GM19099 (cell line): ENCODE measurements at regions not wholly inside any gene's neighbourhood (a gene's known extent, or its start where the extent isn't known, plus 50 kb on each side); places are given as distances from the start of the nearest gene placed in this dataset.

Experiments used
- POLR2A ChIP-seq: IDR thresholded peaks from 3 replicates; pipeline ENCODE4 v1.6.1; 2011; ENCODE audit warnings: low read depth; ENCODE audit not compliant: insufficient read length; ENCODE audit errors: extremely low read depth

- TF ChIP-seq POLR2A, result no peak
Observed at GRCh38 chr3:56923526-56924224, 121.9 kb upstream of the ARHGEF3 start.

GRCh38 chr3:56921573-56922453 is 120.1 kb upstream of the ARHGEF3 start:
- TF ChIP-seq POLR2A, result no peak

- TF ChIP-seq POLR2A, result no peak
Observed at GRCh38 chr3:56919797-56920195, 118.0 kb upstream of the ARHGEF3 start.

GRCh38 chr3:56919137-56919796 is 117.5 kb upstream of the ARHGEF3 start:
- no peak for TF ChIP-seq POLR2A

- TF ChIP-seq POLR2A, result no peak
Observed at GRCh38 chr3:56918111-56918568, 116.4 kb upstream of the ARHGEF3 start.

- TF ChIP-seq POLR2A, result no peak
Observed at GRCh38 chr3:56917361-56918110, 115.8 kb upstream of the ARHGEF3 start.

GRCh38 chr3:56916716-56917360 is 115.1 kb upstream of the ARHGEF3 start:
- TF ChIP-seq POLR2A, result peak; percentile 15

- peak; percentile 60 for TF ChIP-seq POLR2A
Observed at GRCh38 chr3:56915966-56916586, 114.3 kb upstream of the ARHGEF3 start.

- no peak for TF ChIP-seq POLR2A
Observed at GRCh38 chr3:56914646-56915045, 112.9 kb upstream of the ARHGEF3 start.

GRCh38 chr3:56911363-56911762 is 109.6 kb upstream of the ARHGEF3 start:
- TF ChIP-seq POLR2A, result no peak

- TF ChIP-seq POLR2A, result no peak
Observed at GRCh38 chr3:56909349-56909748, 107.6 kb upstream of the ARHGEF3 start.

- no peak for TF ChIP-seq POLR2A
Observed at GRCh38 chr3:56908004-56908403, 106.3 kb upstream of the ARHGEF3 start.

GRCh38 chr3:56904552-56905215 is 102.9 kb upstream of the ARHGEF3 start:
- TF ChIP-seq POLR2A, result no peak
